Mesothelial cell of epicardium (in vitro differentiated cells): ENCODE measurements at regions not wholly inside any gene's neighbourhood (a gene's known extent, or its start where the extent isn't known, plus 50 kb on each side); places are given as distances from the start of the nearest gene placed in this dataset.

Source experiments
- DNase-seq, 2 experiments: peaks; one replicate each; pipeline ENCODE4 v3.0.0; 2021; ENCODE audit warnings: low spot score in 2 of 2; ENCODE audit not compliant: unreplicated experiment in 2 of 2
- H3K27ac Mint-ChIP-seq: 2 replicates; pipeline ENCODE4 v1.8.0; 2021; ENCODE audit warnings: mixed read lengths
- H3K27me3 Mint-ChIP-seq: 2 replicates; pipeline ENCODE4 v1.8.0; 2021; ENCODE audit warnings: low read depth, mixed read lengths
- H3K36me3 Mint-ChIP-seq: 2 replicates; pipeline ENCODE4 v1.8.0; 2021; ENCODE audit warnings: mixed read lengths
- H3K4me1 Mint-ChIP-seq: 2 replicates; pipeline ENCODE4 v1.8.0; 2021; ENCODE audit warnings: mixed read lengths
- H3K4me3 Mint-ChIP-seq: 2 replicates; pipeline ENCODE4 v1.8.0; 2021; ENCODE audit warnings: mild to moderate bottlenecking, moderate library complexity, mixed read lengths
- H3K9me3 Mint-ChIP-seq: 2 replicates; pipeline ENCODE4 v1.8.0; 2021; ENCODE audit warnings: mixed read lengths
- CTCF ChIP-seq: fragments of 200-600 bp; sonication (generic); IDR thresholded peaks from one replicate; pipeline ENCODE4 v1.5.0; 2021; ENCODE audit warnings: antibody characterized with exemption; ENCODE audit not compliant: unreplicated experiment

GRCh38 chrX:10288373-10288975 is 131.7 kb downstream of the CLCN4 start:
- Mint-ChIP-seq H3K27ac (peak overlapping the region; percentile 90), H3K9me3 (peaks cover 35% of the 10 kb centered on the region), H3K36me3 (no peaks in the 10 kb centered on the region), H3K4me1 (peaks cover 20% of the 10 kb centered on the region), H3K27me3 (no peaks in the 10 kb centered on the region), H3K4me3 (no peak overlapping the region)
- DNase-seq: no peak
- TF ChIP-seq CTCF: no peak

- Mint-ChIP-seq H3K36me3 (peaks cover 2% of the 10 kb centered on the region), H3K9me3 (peaks cover 55% of the 10 kb centered on the region), H3K4me3 (no peak overlapping the region), H3K27me3 (no peaks in the 10 kb centered on the region), H3K27ac (peak overlapping the region; percentile 27), H3K4me1 (peaks cover 14% of the 10 kb centered on the region)
- DNase-seq: no peak
- no peak for TF ChIP-seq CTCF
Observed at GRCh38 chrX:10296576-10296975, 139.8 kb downstream of the CLCN4 start.

- TF ChIP-seq CTCF: no peak
- no peaks in the 10 kb centered on the region for H3K27me3 Mint-ChIP-seq
- no peak for DNase-seq
- H3K9me3 Mint-ChIP-seq: peaks cover 23% of the 10 kb centered on the region
- peak overlapping the region; percentile 8 for H3K27ac Mint-ChIP-seq
- H3K4me1 Mint-ChIP-seq: peaks cover 12% of the 10 kb centered on the region
- H3K36me3 Mint-ChIP-seq: no peaks in the 10 kb centered on the region
- H3K4me3 Mint-ChIP-seq: no peak overlapping the region
Observed at GRCh38 chrX:10310511-10310910, 153.7 kb downstream of the CLCN4 start.

DNA sequence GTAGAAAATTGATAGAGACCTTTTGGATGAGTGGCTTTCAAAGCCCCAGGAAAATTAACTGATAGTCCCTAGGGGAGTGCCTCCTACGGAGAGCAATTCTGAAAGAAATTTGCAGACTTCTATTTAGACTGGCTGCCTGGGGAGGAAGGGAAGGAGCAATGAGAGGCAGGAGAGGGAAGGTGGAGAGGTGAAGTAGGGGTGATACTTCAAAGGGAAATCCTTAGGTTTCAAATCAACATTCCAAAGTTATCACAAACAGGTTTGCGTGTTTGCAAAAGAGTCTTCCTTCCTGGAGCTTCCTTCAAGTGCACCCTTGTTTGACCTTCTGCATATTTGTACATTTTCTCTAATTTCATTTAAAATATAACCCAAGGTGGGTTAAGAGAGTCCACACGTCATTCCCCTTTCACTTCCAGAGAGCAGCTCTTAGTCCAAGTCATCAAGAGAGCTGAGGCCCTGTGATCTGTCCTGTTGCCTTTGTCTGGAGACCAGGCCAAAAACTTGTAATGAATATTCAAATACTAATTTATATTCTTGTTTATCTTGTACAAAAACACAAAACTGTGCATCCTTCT is 157.8 kb downstream of the CLCN4 start:
- Mint-ChIP-seq H3K36me3 (no peaks in the 10 kb centered on the region), H3K27me3 (no peaks in the 10 kb centered on the region), H3K4me1 (peaks cover 12% of the 10 kb centered on the region), H3K4me3 (no peak overlapping the region), H3K27ac (no peak overlapping the region), H3K9me3 (peaks cover 35% of the 10 kb centered on the region)
- DNase-seq: no peak
- TF ChIP-seq CTCF: no peak

- H3K4me3 Mint-ChIP-seq: no peak overlapping the region
- no peak for DNase-seq
- peaks cover 12% of the 10 kb centered on the region for H3K4me1 Mint-ChIP-seq
- no peaks in the 10 kb centered on the region for H3K36me3 Mint-ChIP-seq
- H3K9me3 Mint-ChIP-seq: peaks cover 22% of the 10 kb centered on the region
- TF ChIP-seq CTCF: no peak
- no peak overlapping the region for H3K27ac Mint-ChIP-seq
- H3K27me3 Mint-ChIP-seq: no peaks in the 10 kb centered on the region
Observed at GRCh38 chrX:10325611-10326010, 168.8 kb downstream of the CLCN4 start.
